HepG2 (cell line): ENCODE measurements at regions not wholly inside any gene's neighbourhood (a gene's known extent, or its start where the extent isn't known, plus 50 kb on each side); places are given as distances from the start of the nearest gene placed in this dataset.

Experiments used
- ATF2 ChIP-seq: sonication (generic); formaldehyde crosslinking; IDR thresholded peaks from 2 replicates; pipeline ENCODE4 v1.4.0; 2020; ENCODE audit warnings: missing genetic modification reagents
- PHF8 ChIP-seq: sonication (generic); formaldehyde crosslinking; IDR thresholded peaks from 2 replicates; pipeline ENCODE4 v1.5.0; 2020; ENCODE audit warnings: missing genetic modification reagents
- POLR2A ChIP-seq, 2 experiments: IDR thresholded peaks; 2 replicates each; pipeline ENCODE4 v1.6.1; 2011; ENCODE audit warnings: low read depth in 2 of 2, low read length in 2 of 2, mild to moderate bottlenecking in 1 of 2, moderate library complexity in 1 of 2; ENCODE audit not compliant: insufficient read depth in 1 of 2
- SKIL ChIP-seq: sonication (generic); formaldehyde crosslinking; IDR thresholded peaks from 2 replicates; pipeline ENCODE4 v1.8.0; 2022; ENCODE audit warnings: missing genetic modification reagents, mild to moderate bottlenecking, moderate library complexity, borderline replicate concordance
- UBTF ChIP-seq: sonication (generic); formaldehyde crosslinking; IDR thresholded peaks from 2 replicates; pipeline ENCODE4 v1.4.0; 2020; ENCODE audit warnings: mild to moderate bottlenecking, missing genetic modification reagents
- ZNF253 ChIP-seq: sonication (generic); formaldehyde crosslinking; IDR thresholded peaks from 2 replicates; pipeline ENCODE4 v1.8.0; 2022; ENCODE audit warnings: mild to moderate bottlenecking, missing genetic modification reagents, borderline replicate concordance
- ZNF274 ChIP-seq: sonication (generic); formaldehyde crosslinking; IDR thresholded peaks from 2 replicates; pipeline ENCODE4 v1.5.1; 2020; ENCODE audit warnings: mild to moderate bottlenecking, missing genetic modification reagents
- ZNF337 ChIP-seq: sonication (generic); formaldehyde crosslinking; IDR thresholded peaks from 2 replicates; pipeline ENCODE4 v1.5.1; 2020; ENCODE audit warnings: missing genetic modification reagents, low read depth, mild to moderate bottlenecking, borderline replicate concordance
- ZNF367 ChIP-seq: sonication (generic); formaldehyde crosslinking; IDR thresholded peaks from 2 replicates; pipeline ENCODE4 v1.4.0; 2020; ENCODE audit warnings: missing genetic modification reagents, borderline replicate concordance
- ZNF850 ChIP-seq: sonication (generic); formaldehyde crosslinking; conservative IDR thresholded peaks from 2 replicates; pipeline ENCODE4 v1.9.0; 2021; ENCODE audit warnings: mild to moderate bottlenecking, missing genetic modification reagents
- TF ChIP-seq, protein P1 (sequence below): sonication (generic); formaldehyde crosslinking; IDR thresholded peaks from 2 replicates; pipeline ENCODE4 v1.5.0; 2020; ENCODE audit warnings: mild to moderate bottlenecking, missing genetic modification reagents, moderate library complexity
- TF ChIP-seq, protein P2 (sequence below): sonication (generic); formaldehyde crosslinking; IDR thresholded peaks from 2 replicates; pipeline ENCODE4 v1.9.0; 2021; ENCODE audit warnings: missing genetic modification reagents, borderline replicate concordance
- TF ChIP-seq, protein P3 (sequence below): sonication (generic); formaldehyde crosslinking; IDR thresholded peaks from 2 replicates; pipeline ENCODE4 v1.5.0; 2020; ENCODE audit warnings: missing genetic modification reagents
- TF ChIP-seq, protein P4 (sequence below): sonication (generic); formaldehyde crosslinking; IDR thresholded peaks from 2 replicates; pipeline ENCODE4 v1.5.1; 2020; ENCODE audit warnings: mild to moderate bottlenecking, missing genetic modification reagents

GRCh38 chr6:156645097-156645496, 132.1 kb upstream of the ARID1B start:
- TF ChIP-seq ZNF367 (CRISPR knock-in tag) (no peak), ZNF337 (CRISPR knock-in tag) (no peak), ZNF274 (CRISPR knock-in tag) (no peak), POLR2A (IDR thresholded peaks at IDR 0.05; ENCODE audit: insufficient read depth in 1 of 2, low read depth in 2 of 2, low read length in 2 of 2) (no peak), UBTF (CRISPR knock-in tag) (no peak), ATF2 (no peak), PHF8 (CRISPR knock-in tag) (no peak), ZNF850 (no peak), SKIL (CRISPR knock-in tag) (no peak), ZNF253 (CRISPR knock-in tag) (no peak)
- TF ChIP-seq, protein P1, sequence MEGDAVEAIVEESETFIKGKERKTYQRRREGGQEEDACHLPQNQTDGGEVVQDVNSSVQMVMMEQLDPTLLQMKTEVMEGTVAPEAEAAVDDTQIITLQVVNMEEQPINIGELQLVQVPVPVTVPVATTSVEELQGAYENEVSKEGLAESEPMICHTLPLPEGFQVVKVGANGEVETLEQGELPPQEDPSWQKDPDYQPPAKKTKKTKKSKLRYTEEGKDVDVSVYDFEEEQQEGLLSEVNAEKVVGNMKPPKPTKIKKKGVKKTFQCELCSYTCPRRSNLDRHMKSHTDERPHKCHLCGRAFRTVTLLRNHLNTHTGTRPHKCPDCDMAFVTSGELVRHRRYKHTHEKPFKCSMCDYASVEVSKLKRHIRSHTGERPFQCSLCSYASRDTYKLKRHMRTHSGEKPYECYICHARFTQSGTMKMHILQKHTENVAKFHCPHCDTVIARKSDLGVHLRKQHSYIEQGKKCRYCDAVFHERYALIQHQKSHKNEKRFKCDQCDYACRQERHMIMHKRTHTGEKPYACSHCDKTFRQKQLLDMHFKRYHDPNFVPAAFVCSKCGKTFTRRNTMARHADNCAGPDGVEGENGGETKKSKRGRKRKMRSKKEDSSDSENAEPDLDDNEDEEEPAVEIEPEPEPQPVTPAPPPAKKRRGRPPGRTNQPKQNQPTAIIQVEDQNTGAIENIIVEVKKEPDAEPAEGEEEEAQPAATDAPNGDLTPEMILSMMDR (CRISPR knock-in tag), result no peak
- TF ChIP-seq, protein P2, sequence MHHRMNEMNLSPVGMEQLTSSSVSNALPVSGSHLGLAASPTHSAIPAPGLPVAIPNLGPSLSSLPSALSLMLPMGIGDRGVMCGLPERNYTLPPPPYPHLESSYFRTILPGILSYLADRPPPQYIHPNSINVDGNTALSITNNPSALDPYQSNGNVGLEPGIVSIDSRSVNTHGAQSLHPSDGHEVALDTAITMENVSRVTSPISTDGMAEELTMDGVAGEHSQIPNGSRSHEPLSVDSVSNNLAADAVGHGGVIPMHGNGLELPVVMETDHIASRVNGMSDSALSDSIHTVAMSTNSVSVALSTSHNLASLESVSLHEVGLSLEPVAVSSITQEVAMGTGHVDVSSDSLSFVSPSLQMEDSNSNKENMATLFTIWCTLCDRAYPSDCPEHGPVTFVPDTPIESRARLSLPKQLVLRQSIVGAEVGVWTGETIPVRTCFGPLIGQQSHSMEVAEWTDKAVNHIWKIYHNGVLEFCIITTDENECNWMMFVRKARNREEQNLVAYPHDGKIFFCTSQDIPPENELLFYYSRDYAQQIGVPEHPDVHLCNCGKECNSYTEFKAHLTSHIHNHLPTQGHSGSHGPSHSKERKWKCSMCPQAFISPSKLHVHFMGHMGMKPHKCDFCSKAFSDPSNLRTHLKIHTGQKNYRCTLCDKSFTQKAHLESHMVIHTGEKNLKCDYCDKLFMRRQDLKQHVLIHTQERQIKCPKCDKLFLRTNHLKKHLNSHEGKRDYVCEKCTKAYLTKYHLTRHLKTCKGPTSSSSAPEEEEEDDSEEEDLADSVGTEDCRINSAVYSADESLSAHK (CRISPR knock-in tag), result no peak
- TF ChIP-seq, protein P3, sequence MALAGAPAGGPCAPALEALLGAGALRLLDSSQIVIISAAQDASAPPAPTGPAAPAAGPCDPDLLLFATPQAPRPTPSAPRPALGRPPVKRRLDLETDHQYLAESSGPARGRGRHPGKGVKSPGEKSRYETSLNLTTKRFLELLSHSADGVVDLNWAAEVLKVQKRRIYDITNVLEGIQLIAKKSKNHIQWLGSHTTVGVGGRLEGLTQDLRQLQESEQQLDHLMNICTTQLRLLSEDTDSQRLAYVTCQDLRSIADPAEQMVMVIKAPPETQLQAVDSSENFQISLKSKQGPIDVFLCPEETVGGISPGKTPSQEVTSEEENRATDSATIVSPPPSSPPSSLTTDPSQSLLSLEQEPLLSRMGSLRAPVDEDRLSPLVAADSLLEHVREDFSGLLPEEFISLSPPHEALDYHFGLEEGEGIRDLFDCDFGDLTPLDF (CRISPR knock-in tag), result no peak
- TF ChIP-seq, protein P4, sequence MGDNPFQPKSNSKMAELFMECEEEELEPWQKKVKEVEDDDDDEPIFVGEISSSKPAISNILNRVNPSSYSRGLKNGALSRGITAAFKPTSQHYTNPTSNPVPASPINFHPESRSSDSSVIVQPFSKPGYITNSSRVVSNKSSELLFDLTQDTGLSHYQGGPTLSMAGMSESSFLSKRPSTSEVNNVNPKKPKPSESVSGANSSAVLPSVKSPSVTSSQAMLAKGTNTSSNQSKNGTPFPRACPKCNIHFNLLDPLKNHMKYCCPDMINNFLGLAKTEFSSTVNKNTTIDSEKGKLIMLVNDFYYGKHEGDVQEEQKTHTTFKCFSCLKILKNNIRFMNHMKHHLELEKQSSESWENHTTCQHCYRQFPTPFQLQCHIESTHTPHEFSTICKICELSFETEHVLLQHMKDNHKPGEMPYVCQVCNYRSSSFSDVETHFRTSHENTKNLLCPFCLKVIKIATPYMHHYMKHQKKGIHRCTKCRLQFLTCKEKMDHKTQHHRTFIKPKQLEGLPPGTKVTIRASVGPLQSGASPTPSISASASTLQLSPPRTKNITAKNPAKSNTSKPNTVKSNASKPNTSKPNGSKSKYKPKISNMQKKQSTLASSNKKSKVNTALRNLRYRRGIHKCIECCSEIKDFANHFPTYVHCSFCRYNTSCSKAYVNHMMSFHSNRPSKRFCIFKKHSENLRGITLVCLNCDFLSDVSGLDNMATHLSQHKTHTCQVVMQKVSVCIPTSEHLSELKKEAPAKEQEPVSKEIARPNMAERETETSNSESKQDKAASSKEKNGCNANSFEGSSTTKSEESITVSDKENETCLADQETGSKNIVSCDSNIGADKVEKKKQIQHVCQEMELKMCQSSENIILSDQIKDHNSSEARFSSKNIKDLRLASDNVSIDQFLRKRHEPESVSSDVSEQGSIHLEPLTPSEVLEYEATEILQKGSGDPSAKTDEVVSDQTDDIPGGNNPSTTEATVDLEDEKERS (CRISPR knock-in tag), result no peak
